NCI-H2227 (cell line): ENCODE measurements at regions not wholly inside any gene's neighbourhood (a gene's known extent, or its start where the extent isn't known, plus 50 kb on each side); places are given as distances from the start of the nearest gene placed in this dataset.
"Not testable (repeated sequence)": the region's sequence is repeated elsewhere in the genome, so short reads cannot be mapped to it uniquely, and the experiment has no call there.

Experiments
- DNase-seq: peaks from one replicate; lab custom pipeline; 2025; ENCODE audit not compliant: unreplicated experiment; lab: John Stamatoyannopoulos, UW

DNA sequence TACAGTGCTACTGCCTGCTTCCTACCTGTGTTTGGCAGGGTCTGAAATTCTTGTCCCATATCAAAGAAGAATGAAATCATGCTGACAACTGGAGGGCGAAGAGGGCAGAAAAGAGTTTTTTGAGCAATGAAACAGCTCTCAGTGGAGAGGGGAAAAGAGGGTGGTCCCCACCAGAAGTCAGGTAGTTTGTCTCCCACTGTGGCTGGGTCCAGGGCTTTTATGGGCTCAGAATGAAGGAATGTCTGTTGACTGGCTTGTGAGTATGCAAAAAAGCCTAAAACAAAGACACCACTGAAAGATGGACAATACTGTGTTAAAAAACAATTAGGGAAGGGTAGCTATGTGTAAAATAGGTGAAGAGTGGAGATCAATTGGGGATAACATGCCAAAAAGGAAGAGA lies 115.0 kb downstream of the ADAM29 start:
- no peak for DNase-seq

DNA sequence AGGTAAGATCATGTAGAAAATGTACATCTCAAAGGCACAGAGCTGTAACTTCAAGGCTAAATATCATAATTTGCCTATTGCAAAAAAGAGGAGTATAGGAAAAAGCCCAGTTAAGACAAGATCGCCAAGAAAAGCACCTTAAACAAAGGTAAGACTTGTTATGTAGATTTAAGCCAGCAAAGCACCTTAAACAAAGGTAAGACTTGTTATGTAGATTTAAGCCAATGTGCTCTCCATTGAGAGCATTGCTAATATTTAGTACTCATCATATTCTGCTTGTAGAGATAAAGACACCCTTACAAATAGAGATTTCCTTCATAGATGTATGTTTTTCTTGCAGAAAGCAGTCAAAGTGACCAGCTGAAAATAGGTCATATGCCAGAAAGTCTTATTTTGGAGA lies 115.8 kb downstream of the ADAM29 start:
- no peak for DNase-seq

DNA sequence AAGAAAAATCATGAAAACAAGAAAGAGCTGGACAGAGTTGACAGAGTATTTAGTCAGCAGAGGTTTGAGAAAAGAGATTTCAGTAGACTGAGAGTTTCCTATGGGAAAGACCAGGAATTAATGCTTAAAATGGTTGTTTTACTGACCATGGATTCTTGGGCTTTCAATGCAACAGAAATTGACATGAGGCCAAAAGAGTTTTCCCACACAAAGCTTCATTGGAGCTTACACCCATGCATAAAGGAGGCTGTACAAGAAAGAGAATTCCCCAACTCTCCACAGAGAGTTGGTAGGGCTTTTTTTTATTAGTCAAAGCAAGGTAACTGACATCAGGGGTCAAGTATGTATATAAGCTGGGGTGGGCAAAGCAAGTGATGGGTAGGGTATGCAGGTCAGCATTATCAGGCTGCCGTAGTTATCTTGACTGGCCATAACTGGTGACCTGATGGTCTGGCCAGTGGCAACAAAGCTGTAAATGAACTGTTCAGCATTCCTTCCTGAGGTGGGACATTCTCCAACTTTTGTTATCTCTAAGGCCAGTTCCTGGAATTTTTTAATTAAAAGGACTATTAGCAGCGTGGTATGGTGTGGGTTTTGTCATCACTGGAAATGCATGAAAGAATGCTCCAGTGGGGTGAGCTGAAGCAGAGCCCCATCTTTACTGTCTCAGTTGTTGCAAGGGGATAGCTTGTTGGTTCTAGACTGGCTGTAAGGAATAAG lies 117.0 kb downstream of the ADAM29 start:
- DNase-seq = no peak

DNA sequence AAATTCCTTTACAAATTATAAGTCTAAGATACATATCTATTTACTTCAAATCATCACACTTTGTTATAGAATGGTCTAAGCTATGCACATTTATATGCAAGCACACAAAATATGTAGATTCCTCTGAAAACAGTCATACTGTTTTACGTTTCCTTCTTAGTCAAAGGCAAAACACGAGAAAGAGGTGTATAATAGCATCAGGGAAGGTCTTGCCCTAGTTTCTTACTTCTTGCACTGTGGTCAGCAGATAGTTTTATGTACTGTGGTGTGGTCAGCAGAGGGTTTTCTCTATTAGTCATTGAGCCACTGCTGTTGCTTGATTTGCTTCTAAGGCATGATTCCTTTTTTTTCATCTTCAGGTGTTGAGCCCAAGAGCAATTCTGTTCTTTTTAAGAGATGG lies 117.7 kb downstream of the ADAM29 start:
- no peak for DNase-seq

DNA sequence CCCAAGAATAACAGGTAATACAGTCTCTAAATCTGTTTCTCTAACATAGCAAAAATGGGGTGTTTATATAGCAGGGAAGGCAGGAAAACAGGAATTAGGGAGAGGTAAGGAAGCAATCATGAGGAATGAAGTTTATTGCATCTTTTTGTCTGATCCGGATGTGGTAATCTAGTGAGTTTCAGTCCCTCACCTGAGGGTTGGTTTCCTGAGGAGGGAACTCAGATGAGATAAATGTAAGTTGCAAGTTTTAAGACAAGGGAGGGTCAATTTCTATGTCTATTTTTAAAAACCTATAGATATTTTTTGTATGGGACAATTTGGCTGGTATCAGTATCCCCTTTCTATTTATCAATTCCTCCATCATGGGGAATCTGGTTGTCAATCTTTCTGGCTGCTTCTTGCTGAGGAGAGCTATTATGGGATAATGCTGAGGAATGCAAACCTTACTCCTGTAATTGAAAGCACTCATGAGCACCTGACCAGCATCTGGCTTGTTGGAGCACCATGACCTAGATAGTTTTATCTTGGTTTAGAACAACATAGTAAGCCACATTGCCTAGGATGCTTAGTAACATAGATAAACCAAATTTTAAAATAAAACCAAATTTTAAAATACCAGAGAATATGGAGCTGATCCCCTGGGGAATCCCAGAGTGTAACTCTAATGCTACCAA lies 130.1 kb downstream of the ADAM29 start:
- DNase-seq = no peak

DNA sequence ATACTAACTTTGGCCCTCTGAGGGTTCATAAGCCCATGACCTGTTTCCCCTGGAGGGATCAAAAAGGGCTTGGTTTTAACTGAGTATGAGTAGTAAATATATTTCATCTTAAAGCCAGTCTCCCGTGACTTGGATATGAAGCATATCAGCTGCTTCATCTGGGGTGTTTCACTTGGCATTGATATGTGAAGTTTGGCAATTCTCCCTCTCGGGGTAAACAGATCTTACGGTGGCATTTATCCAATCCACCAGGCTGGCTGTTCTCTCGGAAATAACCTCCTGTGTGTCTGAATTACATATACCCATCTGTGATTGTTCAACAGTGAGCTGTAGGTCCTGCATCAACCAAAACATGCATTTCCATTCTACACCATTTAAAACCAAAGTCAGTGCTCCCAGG lies 130.7 kb downstream of the ADAM29 start:
- no peak for DNase-seq

DNA sequence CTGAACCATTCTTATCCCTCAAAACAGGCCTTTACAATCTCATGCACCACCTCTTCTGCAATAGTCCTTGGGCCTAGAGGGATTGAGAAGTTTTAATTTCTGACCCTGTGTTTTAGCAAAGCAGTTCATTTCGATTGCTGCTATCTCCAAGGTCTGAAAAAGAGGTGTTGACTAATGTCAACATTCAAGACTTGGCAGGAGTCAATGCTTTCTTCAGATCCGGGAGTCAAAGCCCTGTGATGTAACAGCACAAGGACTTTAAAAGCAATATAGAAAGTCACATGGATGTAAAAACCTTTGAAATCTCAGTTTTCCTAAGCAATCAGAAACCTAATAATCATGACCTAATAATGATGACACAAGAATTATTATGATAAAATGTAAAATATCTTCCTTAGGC lies 133.8 kb downstream of the ADAM29 start:
- no peak for DNase-seq

DNA sequence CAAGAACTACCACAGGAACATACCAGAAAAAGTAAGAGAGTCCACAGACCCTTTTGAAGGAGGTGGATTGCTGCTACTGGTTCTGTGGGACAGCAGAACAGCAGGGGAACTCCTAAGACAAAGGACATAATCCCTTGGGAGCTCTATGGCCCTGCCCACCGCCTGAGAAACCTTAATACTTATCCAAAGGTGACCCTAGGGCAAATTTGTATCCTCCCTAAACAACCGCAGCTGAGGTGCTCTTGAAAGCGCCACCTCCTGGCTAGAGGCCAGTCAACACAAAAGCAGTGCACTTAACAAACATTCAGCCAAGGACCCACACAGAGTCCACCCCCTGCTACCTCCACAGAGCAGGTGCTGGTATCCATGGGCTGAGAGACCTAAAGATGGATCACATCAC lies 136.8 kb downstream of the ADAM29 start:
- no peak for DNase-seq

DNA sequence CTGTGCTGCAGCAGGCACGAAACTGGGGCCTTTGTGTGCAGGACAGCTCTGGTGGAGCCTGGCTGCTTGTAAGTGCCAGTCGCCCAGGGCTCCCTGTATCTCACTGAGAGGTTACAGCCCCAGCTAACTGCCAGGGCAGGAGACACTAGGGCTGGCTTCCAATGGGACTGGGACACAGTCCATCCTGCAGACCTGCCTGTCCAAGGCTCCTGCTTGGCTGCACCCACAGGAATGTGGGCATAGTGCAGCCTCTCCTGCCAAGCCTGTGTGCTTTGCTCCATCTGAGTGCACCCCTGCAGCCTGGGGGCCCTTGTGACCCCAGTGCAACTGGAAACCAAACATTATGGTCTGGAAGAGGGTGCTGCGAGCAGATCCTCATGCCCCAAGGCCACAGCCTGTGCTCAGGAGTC lies 144.0 kb downstream of the ADAM29 start:
- no peak for DNase-seq

DNA sequence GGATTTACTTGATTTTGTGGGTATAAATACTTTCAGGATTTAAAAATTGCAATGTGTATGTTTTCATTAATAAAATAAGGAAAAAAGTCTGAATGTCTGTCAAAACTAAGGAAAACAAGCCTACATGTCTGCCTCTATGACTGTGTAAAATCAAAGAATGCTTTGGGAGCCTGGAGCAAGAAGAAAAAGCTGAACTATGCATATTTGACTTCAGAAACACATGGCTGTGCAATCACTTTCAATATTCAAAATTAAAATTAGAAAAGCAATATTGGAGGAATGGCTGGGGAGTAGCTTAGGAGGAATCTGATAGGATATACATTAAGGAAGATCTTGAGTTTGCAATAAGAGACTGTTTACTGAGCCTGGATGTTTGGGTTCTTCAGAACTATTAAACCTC lies 147.1 kb downstream of the ADAM29 start:
- DNase-seq = no peak

DNA sequence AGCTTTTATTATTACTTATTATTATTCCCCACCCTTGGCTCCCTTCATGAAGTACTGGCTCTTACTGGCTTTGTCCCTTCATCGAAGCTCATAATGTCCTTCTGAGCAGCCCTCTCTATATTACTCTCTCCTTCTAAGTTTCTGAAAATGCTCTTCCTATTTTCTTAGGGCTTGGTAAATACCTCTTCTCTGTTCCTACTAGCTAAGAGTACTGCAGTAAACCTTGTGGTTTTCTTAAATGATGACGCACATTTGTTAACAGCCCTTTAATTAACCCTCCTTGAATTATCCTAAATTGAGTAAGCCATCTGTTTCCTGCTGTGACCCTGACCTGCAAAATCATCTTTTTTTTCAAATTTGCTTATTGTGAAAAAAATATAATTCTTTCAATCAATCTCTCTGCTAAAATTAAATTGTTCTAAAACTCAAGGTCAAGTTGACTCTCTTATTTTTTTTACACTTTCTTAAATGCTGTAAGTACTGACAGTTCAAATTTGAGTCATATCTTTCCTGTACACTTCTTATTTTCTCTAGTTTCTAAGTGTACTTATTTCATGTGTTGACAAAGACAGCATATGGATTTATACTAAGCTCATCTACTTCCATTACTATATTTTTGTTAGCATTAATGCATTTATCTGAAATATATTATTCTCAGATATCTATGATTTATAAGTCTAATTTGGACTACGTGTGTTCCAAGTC lies 148.9 kb downstream of the ADAM29 start:
- DNase-seq = no peak

DNA sequence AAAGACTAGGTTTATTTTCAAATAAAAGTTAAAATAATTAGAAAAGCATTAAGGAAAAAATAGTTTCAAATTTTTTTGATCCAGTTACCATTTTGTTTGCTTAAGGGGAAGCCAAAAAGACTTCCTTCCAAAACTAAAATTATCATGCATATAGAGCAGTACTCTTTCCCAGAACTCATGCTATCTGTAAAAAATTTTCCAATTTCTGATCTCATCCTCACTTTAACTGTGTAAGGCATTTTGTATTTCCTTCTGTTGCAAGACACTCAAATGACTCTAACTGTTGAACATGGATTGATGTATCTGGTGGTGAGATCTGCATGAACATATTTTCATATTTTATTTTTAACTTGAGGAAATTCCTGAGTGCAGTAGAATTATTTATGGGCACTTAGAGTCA lies 150.1 kb downstream of the ADAM29 start:
- DNase-seq = no peak

DNA sequence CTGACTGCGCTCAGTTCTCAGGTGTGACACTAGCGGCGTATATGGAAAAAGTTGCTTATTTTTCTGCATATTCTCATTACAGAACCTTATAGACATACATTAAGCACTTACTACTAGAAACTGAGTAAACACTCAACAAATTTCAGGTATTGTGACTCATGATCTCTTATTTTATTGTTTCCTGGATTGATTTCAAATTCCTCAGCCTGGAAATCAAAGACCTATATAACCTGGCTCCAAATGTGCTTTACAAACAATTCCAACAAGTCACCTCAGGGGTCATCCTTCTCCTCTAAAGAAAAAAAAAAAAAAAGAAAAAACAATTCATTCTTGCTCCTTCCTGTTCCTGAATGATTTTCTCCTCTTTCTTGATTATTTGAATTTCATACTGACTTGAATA lies 152.3 kb downstream of the ADAM29 start:
- DNase-seq = no peak

DNA sequence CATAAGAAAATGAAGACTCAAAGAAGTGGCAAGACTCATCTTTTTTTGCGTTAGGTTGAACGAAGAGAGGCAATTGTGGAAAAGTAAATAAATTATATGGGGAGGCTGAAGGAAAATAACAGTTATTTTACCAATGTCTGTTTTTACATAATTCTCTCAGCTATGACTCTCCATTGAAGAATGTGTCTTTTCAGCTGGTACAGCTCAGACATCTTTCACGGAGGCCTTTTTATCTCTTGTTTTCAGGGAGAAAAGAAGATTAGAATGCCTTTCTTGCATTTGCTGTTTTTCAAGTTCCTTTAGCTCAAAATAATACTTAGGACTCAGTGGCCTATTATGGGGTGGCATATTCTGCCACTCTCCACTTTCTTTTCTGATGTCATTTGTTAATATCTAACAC lies 153.0 kb downstream of the ADAM29 start:
- no peak for DNase-seq

DNA sequence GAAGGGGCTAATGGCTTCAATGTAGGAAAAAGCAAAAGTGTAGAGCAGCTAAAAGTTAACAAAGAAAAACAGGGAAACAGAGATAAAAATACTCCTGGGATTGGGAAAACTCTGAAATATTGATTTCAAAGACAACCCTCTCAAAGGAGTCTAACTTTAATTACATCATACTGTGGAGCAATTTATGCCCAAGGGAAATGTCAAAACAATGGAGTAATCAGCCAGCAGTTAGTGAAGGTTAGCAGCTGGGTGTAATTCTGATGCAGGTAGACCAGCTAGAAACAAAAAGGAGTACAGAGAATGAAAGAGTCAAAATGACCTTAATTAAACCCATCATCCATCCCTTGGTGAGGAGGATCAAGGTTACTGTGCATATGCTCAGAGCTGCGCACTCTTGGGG lies 169.0 kb downstream of the ADAM29 start:
- no peak for DNase-seq

DNA sequence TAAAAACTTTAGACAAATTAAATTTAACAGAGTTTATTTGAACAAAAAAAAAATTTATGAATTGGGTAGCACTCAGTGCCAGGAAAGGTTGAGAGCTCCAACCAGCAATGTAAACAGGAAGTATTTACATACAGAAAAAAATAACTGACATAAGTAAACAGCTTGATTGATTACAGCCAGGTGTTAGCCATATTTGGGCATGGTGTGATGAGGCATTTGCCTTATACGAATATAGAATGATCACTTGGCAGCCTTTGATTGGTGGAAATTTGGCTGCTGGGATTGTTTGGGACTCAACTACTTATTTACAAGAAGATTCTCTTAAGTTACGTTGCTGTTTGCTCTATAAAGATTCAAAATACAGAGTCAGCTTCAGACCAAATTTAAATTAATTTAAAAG lies 172.0 kb downstream of the ADAM29 start:
- DNase-seq = no peak

DNA sequence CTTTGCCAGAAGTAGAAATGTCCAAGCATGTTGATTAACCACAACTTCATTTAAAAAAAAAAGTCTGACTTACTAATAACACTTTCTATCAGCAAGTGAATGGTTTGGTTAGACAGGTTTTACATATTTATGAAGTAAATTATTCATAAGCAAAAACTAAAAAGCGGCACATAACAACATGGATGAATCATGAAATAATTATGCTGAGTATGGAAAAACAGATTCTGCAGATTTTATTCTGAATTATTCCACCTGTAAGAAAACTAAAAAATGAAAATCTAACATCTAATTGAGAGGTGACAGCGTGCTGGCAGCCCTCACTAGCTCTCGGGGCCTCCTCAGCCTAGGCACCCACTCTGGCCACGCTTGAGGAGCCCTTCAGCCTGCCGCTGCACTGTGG lies 173.5 kb downstream of the ADAM29 start:
- DNase-seq = no peak

DNA sequence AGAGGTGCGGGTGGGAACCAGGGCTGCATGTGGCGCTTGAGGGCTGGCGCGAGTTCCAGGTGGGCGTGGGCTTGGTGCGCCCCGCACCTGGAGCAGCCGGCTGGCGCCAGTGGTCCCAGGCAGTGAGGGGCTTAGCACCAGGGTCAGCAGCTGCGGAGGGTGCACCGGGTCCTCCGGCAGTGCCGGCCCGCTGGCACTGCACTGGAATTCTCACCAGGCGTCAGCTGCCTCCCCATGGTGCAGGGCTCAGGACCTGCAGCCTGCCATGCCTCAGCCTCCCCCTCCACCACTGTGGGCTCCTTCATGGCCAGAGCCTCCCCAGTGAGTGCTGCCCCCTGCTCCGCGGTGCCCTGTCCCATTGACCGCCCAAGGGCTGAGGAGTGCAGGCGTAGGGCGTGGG lies 174.0 kb downstream of the ADAM29 start:
- DNase-seq = no peak

DNA sequence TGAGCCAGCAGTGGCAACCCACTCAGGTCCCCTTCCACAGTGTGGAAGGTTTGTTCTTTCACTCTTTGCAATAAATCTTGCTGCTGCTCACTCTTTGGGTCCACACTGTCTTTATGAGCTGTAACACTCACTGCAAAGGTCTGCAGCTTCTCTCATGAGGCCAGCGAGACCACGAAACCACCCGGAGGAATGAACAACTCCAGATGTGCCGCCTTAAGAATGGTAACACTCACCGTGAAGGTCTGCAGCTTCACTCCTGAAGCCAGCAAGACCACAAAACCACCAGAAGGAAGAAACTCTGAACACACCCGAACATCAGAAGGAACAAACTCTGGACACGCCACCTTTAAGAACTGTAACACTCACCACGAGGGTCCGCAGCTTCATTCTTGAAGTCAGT lies 174.9 kb downstream of the ADAM29 start:
- not testable (repeated sequence) for DNase-seq

DNA sequence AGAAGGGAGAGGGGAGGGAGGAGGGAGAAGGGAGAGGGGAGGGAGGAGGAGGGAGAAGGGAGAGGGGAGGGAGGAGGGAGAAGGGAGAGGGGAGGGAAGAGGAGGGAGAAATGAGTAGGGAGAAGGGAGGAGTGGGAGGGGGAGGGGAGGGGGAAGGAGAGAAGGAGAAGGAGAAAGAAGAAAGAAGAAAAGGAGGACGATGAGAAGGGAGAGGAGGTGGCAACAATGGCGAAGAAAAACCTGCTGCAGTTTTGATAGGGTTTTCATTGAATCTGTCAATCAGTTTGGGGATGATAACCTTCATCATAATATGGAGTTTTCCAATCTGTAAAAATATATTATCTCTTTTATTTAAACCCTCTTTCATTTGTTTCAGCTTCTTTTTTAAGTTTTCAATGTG lies 185.2 kb downstream of the ADAM29 start:
- DNase-seq = no peak

DNA sequence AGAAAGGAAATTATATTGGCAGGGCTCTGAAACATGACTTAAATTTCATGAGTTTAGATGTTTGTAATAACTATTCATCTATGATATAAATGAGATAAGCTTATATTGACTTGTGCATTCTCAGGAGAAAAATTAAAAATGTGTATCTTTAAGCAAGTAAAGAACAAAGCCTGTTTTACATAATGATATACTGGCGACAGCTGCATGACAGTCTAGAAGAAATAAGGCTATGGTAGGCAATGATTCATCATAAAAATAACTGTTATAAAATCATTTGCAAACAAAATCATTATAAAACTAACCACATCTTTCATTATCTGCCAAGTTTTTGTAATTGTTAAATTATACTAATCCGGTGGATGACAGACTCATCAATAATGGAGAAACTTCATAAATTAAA lies 188.1 kb downstream of the ADAM29 start:
- DNase-seq = no peak

DNA sequence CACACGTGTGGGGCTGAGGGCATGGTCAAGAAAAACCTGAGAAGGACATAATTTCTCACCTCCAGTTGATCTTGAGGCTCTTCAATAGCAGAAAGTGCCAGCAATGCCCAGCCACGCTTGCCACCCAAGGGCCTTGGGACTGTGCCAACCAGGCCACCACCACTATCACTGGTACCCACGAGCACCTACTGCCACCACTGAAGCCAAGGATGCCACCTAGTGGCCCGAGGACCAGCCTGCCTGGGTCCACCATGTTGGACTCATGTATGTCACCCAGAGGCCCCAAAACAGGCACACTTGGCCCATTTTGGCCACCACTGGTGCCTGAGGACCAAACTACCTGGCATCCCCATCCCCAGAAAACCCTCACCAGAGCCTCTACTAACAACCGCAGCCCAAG lies 191.8 kb downstream of the ADAM29 start:
- no peak for DNase-seq
